HG03108 (cell line): ENCODE measurements at regions not wholly inside any gene's neighbourhood (a gene's known extent, or its start where the extent isn't known, plus 50 kb on each side); places are given as distances from the start of the nearest gene placed in this dataset.

Experiments
- ATAC-seq: cut with Tn5 transposase; IDR thresholded peaks from one replicate; pipeline ENCODE4 v1.9.1; 2021; ENCODE audit warnings: moderate library complexity; ENCODE audit not compliant: unreplicated experiment

GRCh38 chr13:31895691-31896090 lies 135.9 kb upstream of the FRY start:
- ATAC-seq, result no peak

- ATAC-seq, result peak; percentile 52
Observed at GRCh38 chr13:31896427-31896826, 135.1 kb upstream of the FRY start.

GRCh38 chr13:31898378-31899071 lies 133.0 kb upstream of the FRY start:
- no peak for ATAC-seq

GRCh38 chr13:31901985-31902384 lies 129.6 kb upstream of the FRY start:
- ATAC-seq, result no peak

- no peak for ATAC-seq
Observed at GRCh38 chr13:31903111-31903815, 128.3 kb upstream of the FRY start.

GRCh38 chr13:31904941-31905824 lies 126.4 kb upstream of the FRY start:
- ATAC-seq, result no peak

- no peak for ATAC-seq
Observed at GRCh38 chr13:31905961-31906360, 125.6 kb upstream of the FRY start.

GRCh38 chr13:31908696-31909411 lies 122.7 kb upstream of the FRY start:
- ATAC-seq, result no peak

- no peak for ATAC-seq
Observed at GRCh38 chr13:31909864-31910551, 121.6 kb upstream of the FRY start.

- no peak for ATAC-seq
Observed at GRCh38 chr13:31910633-31911032, 120.9 kb upstream of the FRY start.

GRCh38 chr13:31912647-31913401 lies 118.8 kb upstream of the FRY start:
- no peak for ATAC-seq

GRCh38 chr13:31913459-31913858 lies 118.1 kb upstream of the FRY start:
- no peak for ATAC-seq

GRCh38 chr13:31914843-31915242 lies 116.7 kb upstream of the FRY start:
- ATAC-seq, result no peak

GRCh38 chr13:31918707-31919106 lies 112.9 kb upstream of the FRY start:
- no peak for ATAC-seq

- ATAC-seq, result no peak
Observed at GRCh38 chr13:31919241-31919640, 112.3 kb upstream of the FRY start.

GRCh38 chr13:31919971-31920726 lies 111.4 kb upstream of the FRY start:
- ATAC-seq, result no peak

GRCh38 chr13:31920727-31921100 lies 110.9 kb upstream of the FRY start:
- ATAC-seq, result no peak

- no peak for ATAC-seq
Observed at GRCh38 chr13:31922724-31923123, 108.8 kb upstream of the FRY start.

- no peak for ATAC-seq
Observed at GRCh38 chr13:31923134-31923763, 108.3 kb upstream of the FRY start.
